Right lobe of liver (tissue), 4 donors: ENCODE measurements at regions not wholly inside any gene's neighbourhood (a gene's known extent, or its start where the extent isn't known, plus 50 kb on each side); places are given as distances from the start of the nearest gene placed in this dataset.

Experiments used
- POLR2A ChIP-seq: fragments of 450-650 bp; IDR thresholded peaks from one replicate; pipeline ENCODE4 v1.6.1; 2017; ENCODE audit warnings: antibody characterized with exemption, mild to moderate bottlenecking
- TF ChIP-seq, protein P1 (sequence below), 4 donors: fragments of 200-600 bp in 3 of 4; fragments of 450-650 bp in 1 of 4; IDR thresholded peaks; one replicate each; pipeline versions ENCODE4 v1.5.1 to v1.8.0; 2016 to 2022; ENCODE audit warnings: antibody characterized with exemption in 4 of 4, mild to moderate bottlenecking in 2 of 4
- donor health status: DM: no; HTN: no; CAD: no.
- donor health status: DM: no; HTN: no; CAD: no.
- donor health status: DM: no; HTN: yes; CAD: no.

DNA sequence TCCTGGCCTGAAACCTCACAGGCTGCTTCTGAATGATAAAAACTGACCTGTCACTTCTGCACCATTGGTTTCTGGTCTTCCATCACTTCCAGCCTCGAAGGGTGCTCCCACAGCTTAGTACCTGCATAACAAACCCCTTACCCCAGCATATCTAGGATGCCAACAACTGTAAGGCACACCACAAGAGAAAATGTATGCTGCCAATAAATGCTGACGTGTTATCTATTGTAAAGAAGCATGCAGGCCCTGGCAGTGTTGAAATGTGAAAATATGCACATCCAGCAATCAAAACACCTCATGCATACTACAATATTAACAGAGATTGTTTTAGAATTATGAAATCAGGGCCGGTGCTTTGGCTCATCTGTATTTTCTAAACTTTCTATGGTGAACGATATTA, 242.0 kb upstream of the NSMCE3 start:
- TF ChIP-seq POLR2A: no peak
- TF ChIP-seq, protein P1, sequence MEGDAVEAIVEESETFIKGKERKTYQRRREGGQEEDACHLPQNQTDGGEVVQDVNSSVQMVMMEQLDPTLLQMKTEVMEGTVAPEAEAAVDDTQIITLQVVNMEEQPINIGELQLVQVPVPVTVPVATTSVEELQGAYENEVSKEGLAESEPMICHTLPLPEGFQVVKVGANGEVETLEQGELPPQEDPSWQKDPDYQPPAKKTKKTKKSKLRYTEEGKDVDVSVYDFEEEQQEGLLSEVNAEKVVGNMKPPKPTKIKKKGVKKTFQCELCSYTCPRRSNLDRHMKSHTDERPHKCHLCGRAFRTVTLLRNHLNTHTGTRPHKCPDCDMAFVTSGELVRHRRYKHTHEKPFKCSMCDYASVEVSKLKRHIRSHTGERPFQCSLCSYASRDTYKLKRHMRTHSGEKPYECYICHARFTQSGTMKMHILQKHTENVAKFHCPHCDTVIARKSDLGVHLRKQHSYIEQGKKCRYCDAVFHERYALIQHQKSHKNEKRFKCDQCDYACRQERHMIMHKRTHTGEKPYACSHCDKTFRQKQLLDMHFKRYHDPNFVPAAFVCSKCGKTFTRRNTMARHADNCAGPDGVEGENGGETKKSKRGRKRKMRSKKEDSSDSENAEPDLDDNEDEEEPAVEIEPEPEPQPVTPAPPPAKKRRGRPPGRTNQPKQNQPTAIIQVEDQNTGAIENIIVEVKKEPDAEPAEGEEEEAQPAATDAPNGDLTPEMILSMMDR (IDR thresholded peaks at IDR 0.05): no peak
